T-helper 1 cell treated with Interleukin-12 subunit alpha and Interleukin-12 subunit beta and Interleukin-4 antibody, amounts not matched to agents 30 ng/mL and 1 ng/mL, for 36 hours (primary cell): ENCODE measurements at regions not wholly inside any gene's neighbourhood (a gene's known extent, or its start where the extent isn't known, plus 50 kb on each side); places are given as distances from the start of the nearest gene placed in this dataset.
"Not testable (repeated sequence)": the region's sequence is repeated elsewhere in the genome, so short reads cannot be mapped to it uniquely, and the experiment has no call there.

Experiments used
- intact Hi-C: fragments of 100-400 bp; cut with micrococcal nuclease; formaldehyde crosslinking; loops from one replicate; pipeline ENCODE4 v1.15.1; 2024

GRCh38 chr6:818196-818595 is 125.3 kb upstream of the EXOC2 start:
- intact Hi-C loops = no loop called here

GRCh38 chr6:816510-817084 is 123.7 kb upstream of the EXOC2 start:
- intact Hi-C loops = no loop called here

- intact Hi-C loops = no loop called here
Measured at GRCh38 chr6:815348-815738, 122.4 kb upstream of the EXOC2 start.

GRCh38 chr6:814378-815347 is 121.7 kb upstream of the EXOC2 start:
- intact Hi-C loops = no loop called here

GRCh38 chr6:811831-812230 is 118.9 kb upstream of the EXOC2 start:
- intact Hi-C loops = no loop called here

GRCh38 chr6:811191-811590 is 118.3 kb upstream of the EXOC2 start:
- intact Hi-C loops = no loop called here

- intact Hi-C loops = no loop called here
Measured at GRCh38 chr6:804771-805170, 111.8 kb upstream of the EXOC2 start.

- intact Hi-C loops = no loop called here
Measured at GRCh38 chr6:804317-804716, 111.4 kb upstream of the EXOC2 start.

GRCh38 chr6:803191-803977 is 110.4 kb upstream of the EXOC2 start:
- intact Hi-C loops = no loop called here

- intact Hi-C loops = no loop called here
Measured at GRCh38 chr6:802701-803100, 109.8 kb upstream of the EXOC2 start.

- intact Hi-C loops = not testable (repeated sequence)
Measured at GRCh38 chr6:802223-802622, 109.3 kb upstream of the EXOC2 start.

GRCh38 chr6:799769-800168 is 106.8 kb upstream of the EXOC2 start:
- intact Hi-C loops = loop anchor here (10.0 kb wide), 1 partner anchor 505 kb away; no protein-coding TSS in a partner anchor

GRCh38 chr6:797479-798077 is 104.6 kb upstream of the EXOC2 start:
- intact Hi-C loops = loop anchor here (1.0 to 10.0 kb wide), 4 partner anchors 204 to 639 kb away; no protein-coding TSS in a partner anchor

- intact Hi-C loops = loop anchor here (10.0 kb wide), 1 partner anchor 510 kb away; no protein-coding TSS in a partner anchor
Measured at GRCh38 chr6:795046-795685, 102.2 kb upstream of the EXOC2 start.

GRCh38 chr6:793261-793660 is 100.3 kb upstream of the EXOC2 start:
- intact Hi-C loops = loop anchor here (10.0 kb wide), 1 partner anchor 512 kb away; no protein-coding TSS in a partner anchor

- intact Hi-C loops = loop anchor here (10.0 kb wide), 1 partner anchor 512 kb away; no protein-coding TSS in a partner anchor
Measured at GRCh38 chr6:792662-793061, 99.7 kb upstream of the EXOC2 start.

GRCh38 chr6:788058-788457 is 95.1 kb upstream of the EXOC2 start:
- intact Hi-C loops = loop anchor here (5.0 kb wide), 1 partner anchor 66 kb away; no protein-coding TSS in a partner anchor

GRCh38 chr6:786946-787763 is 94.2 kb upstream of the EXOC2 start:
- intact Hi-C loops = loop anchor here (1.0 to 5.0 kb wide), 3 partner anchors 65 to 398 kb away; no protein-coding TSS in a partner anchor

- intact Hi-C loops = no loop called here
Measured at GRCh38 chr6:783966-784735, 91.2 kb upstream of the EXOC2 start.
